Keratinocyte (primary cell): ENCODE measurements at regions not wholly inside any gene's neighbourhood (a gene's known extent, or its start where the extent isn't known, plus 50 kb on each side); places are given as distances from the start of the nearest gene placed in this dataset.

ENCODE experiments used
- DNase-seq: peaks from one replicate; pipeline ENCODE4 v3.0.0-alpha.2; 2011; ENCODE audit warnings: low read depth, missing footprints, low spot score
- FAIRE-seq: peaks from 2 replicates; lab custom pipeline; 2011; peaks lifted over from hg19 to GRCh38; lab: Jason Lieb, UNC
- H2AFZ ChIP-seq: 2 replicates; pipeline ENCODE4 v1.6.0; 2012; ENCODE audit warnings: low read length, control low read depth, inconsistent platforms; ENCODE audit not compliant: control insufficient read depth
- H3K27ac ChIP-seq: 2 replicates; pipeline ENCODE4 v1.5.1; 2011; ENCODE audit warnings: low read length; ENCODE audit not compliant: control insufficient read depth, insufficient read depth
- H3K27me3 ChIP-seq: 3 replicates; pipeline ENCODE4 v1.6.0; 2011; ENCODE audit warnings: low read length; ENCODE audit not compliant: control insufficient read depth, insufficient read depth; ENCODE audit errors: extremely low read depth
- H3K36me3 ChIP-seq, 2 experiments: 2 replicates in 1 of 2; 3 replicates in 1 of 2; pipeline ENCODE4 v1.5.1; 2011; ENCODE audit warnings: low read length in 2 of 2, mild to moderate bottlenecking in 1 of 2; ENCODE audit not compliant: control insufficient read depth in 2 of 2, insufficient read depth in 2 of 2; ENCODE audit errors: extremely low read depth in 1 of 2
- H3K4me1 ChIP-seq: 3 replicates; pipeline ENCODE4 v1.5.1; 2011; ENCODE audit warnings: low read length; ENCODE audit not compliant: control insufficient read depth, insufficient read depth; ENCODE audit errors: extremely low read depth
- H3K4me2 ChIP-seq: 3 replicates; pipeline ENCODE4 v1.6.0; 2011; ENCODE audit warnings: low read depth, low read length; ENCODE audit not compliant: control insufficient read depth, insufficient read depth; ENCODE audit errors: extremely low read depth
- H3K4me3 ChIP-seq, 3 experiments: fragments of 200-600 bp in 1 of 3; sonication (generic) in 1 of 3; 2 replicates in 2 of 3; 3 replicates in 1 of 3; pipeline ENCODE4 v1.5.1; 2011 to 2016; ENCODE audit warnings: low read length in 3 of 3, mild to moderate bottlenecking in 3 of 3, control low read depth in 2 of 3, inconsistent platforms in 1 of 3, low read depth in 1 of 3, mixed read lengths in 1 of 3, mixed run types in 1 of 3, moderate library complexity in 1 of 3; ENCODE audit not compliant: control insufficient read depth in 2 of 3, insufficient read depth in 2 of 3; ENCODE audit errors: extremely low read depth in 1 of 3
- H3K79me2 ChIP-seq: 2 replicates; pipeline ENCODE4 v1.6.0; 2012; ENCODE audit warnings: low read length; ENCODE audit not compliant: control insufficient read depth, insufficient read depth
- H3K9ac ChIP-seq: 3 replicates; pipeline ENCODE4 v1.6.0; 2011; ENCODE audit warnings: low read length; ENCODE audit not compliant: control insufficient read depth, insufficient read depth; ENCODE audit errors: extremely low read depth
- H3K9me1 ChIP-seq: 3 replicates; pipeline ENCODE4 v1.6.0; 2011; ENCODE audit warnings: low read length; ENCODE audit not compliant: control insufficient read depth, insufficient read depth; ENCODE audit errors: extremely low read depth
- H3K9me3 ChIP-seq: 2 replicates; pipeline ENCODE4 v1.5.1; 2012; ENCODE audit warnings: low read depth, low read length; ENCODE audit not compliant: control insufficient read depth
- H4K20me1 ChIP-seq: 3 replicates; pipeline ENCODE4 v1.6.0; 2011; ENCODE audit warnings: low read length; ENCODE audit not compliant: control insufficient read depth, insufficient read depth; ENCODE audit errors: extremely low read depth
- EZH2 ChIP-seq: IDR thresholded peaks from one replicate; pipeline ENCODE4 v1.6.1; 2012; ENCODE audit warnings: inconsistent platforms, mild to moderate bottlenecking, low read length, moderate library complexity
- dilution Hi-C: fragments of 300-500 bp; cut with MboI; formaldehyde crosslinking; loops from one replicate; pipeline ENCODE4 v1.7.0; 2020; ENCODE audit warnings: low sequenced_read_pairs; ENCODE audit not compliant: extremely low pct_ligation_motif_present
- TF ChIP-seq, protein P1 (sequence below), 3 experiments: IDR thresholded peaks in 1 of 3; conservative IDR thresholded peaks in 1 of 3; optimal IDR thresholded peaks in 1 of 3; 2 replicates in 2 of 3; 3 replicates in 1 of 3; pipeline versions ENCODE3 to v1.5.1; 2011; ENCODE audit warnings: low read length in 3 of 3, mild to moderate bottlenecking in 3 of 3, moderate library complexity in 2 of 3, control low read depth in 1 of 3, inconsistent platforms in 1 of 3; ENCODE audit not compliant: insufficient read depth in 2 of 3; ENCODE audit errors: extremely low read depth in 1 of 3

DNA sequence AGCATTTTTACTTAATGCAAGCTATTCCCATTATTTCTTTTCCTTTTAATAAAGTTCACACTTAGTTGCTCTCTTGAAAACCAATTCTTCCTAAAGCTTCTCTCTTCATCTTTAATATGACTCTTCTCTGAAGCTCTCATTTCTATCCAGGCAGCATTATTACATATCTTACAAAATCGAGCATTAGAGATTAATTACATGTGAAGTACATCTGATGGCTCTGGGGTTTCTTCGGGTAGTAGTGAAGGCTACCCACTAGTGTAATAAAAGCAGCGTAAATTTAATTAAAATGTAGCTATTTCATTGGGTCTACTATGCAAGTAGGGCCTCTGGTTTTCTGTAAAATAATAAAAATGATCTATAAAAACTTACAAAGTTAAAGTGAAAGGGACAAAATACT, 513.6 kb upstream of the DPH6 start:
- H3K79me2 ChIP-seq = no peaks in the 10 kb centered on the region
- H3K4me3 ChIP-seq = no peak overlapping the region
- TF ChIP-seq, protein P1, sequence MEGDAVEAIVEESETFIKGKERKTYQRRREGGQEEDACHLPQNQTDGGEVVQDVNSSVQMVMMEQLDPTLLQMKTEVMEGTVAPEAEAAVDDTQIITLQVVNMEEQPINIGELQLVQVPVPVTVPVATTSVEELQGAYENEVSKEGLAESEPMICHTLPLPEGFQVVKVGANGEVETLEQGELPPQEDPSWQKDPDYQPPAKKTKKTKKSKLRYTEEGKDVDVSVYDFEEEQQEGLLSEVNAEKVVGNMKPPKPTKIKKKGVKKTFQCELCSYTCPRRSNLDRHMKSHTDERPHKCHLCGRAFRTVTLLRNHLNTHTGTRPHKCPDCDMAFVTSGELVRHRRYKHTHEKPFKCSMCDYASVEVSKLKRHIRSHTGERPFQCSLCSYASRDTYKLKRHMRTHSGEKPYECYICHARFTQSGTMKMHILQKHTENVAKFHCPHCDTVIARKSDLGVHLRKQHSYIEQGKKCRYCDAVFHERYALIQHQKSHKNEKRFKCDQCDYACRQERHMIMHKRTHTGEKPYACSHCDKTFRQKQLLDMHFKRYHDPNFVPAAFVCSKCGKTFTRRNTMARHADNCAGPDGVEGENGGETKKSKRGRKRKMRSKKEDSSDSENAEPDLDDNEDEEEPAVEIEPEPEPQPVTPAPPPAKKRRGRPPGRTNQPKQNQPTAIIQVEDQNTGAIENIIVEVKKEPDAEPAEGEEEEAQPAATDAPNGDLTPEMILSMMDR (optimal IDR thresholded peaks at IDR 0.05 in 1 of 3, IDR thresholded peaks at IDR 0.05 in 1 of 3, conservative IDR thresholded peaks at IDR 0.05 in 1 of 3; ENCODE audit: extremely low read depth in 1 of 3, insufficient read depth in 2 of 3, low read length in 3 of 3) = no peak
- no peak for TF ChIP-seq EZH2
- FAIRE-seq = no peak
- H3K27me3 ChIP-seq = no peaks in the 10 kb centered on the region
- no peaks in the 10 kb centered on the region for H4K20me1 ChIP-seq
- no peak overlapping the region for H3K4me2 ChIP-seq
- dilution Hi-C loops = no loop called here
- no peaks in the 10 kb centered on the region for H3K36me3 ChIP-seq
- DNase-seq = no peak
- no peak overlapping the region for H2AFZ ChIP-seq
- no peak overlapping the region for H3K27ac ChIP-seq
- no peaks in the 10 kb centered on the region for H3K9me1 ChIP-seq
- H3K4me1 ChIP-seq = no peaks in the 10 kb centered on the region
- no peaks in the 10 kb centered on the region for H3K9me3 ChIP-seq
- no peak overlapping the region for H3K9ac ChIP-seq

DNA sequence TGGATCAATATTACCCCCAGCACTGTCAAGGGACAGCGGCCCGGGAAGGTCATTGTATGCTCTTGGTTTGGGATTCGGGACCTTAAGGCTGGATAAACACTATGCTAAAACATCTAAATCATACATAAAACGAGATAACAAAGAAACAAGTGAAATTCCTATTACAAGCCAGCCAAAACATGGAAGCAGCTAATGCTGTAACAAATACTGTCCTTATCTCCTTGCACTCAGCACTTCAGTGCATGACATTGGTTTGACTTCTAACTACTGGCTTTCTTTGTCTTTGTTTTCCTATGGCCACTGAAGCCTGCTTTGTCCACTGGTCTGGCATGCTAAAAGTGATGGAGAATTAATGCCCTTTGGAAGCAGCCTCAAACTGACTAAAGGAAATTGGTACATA, 516.4 kb upstream of the DPH6 start:
- Histone ChIP-seq H4K20me1 (no peaks in the 10 kb centered on the region), H3K27ac (no peak overlapping the region), H3K79me2 (no peaks in the 10 kb centered on the region), H3K9me1 (no peaks in the 10 kb centered on the region), H2AFZ (no peak overlapping the region), H3K9me3 (no peaks in the 10 kb centered on the region), H3K36me3 (no peaks in the 10 kb centered on the region), H3K4me1 (peaks cover 9% of the 10 kb centered on the region), H3K4me3 (no peak overlapping the region), H3K4me2 (no peak overlapping the region), H3K27me3 (no peaks in the 10 kb centered on the region), H3K9ac (no peak overlapping the region)
- DNase-seq = no peak
- FAIRE-seq = no peak
- dilution Hi-C loops = no loop called here
- TF ChIP-seq EZH2 = no peak
- TF ChIP-seq, protein P1 (optimal IDR thresholded peaks at IDR 0.05 in 1 of 3, IDR thresholded peaks at IDR 0.05 in 1 of 3, conservative IDR thresholded peaks at IDR 0.05 in 1 of 3; ENCODE audit: extremely low read depth in 1 of 3, insufficient read depth in 2 of 3, low read length in 3 of 3) = no peak
